ENCODE measurements at regions not wholly inside any gene's neighbourhood (a gene's known extent, or its start where the extent isn't known, plus 50 kb on each side); places are given as distances from the start of the nearest gene placed in this dataset.

DNA sequence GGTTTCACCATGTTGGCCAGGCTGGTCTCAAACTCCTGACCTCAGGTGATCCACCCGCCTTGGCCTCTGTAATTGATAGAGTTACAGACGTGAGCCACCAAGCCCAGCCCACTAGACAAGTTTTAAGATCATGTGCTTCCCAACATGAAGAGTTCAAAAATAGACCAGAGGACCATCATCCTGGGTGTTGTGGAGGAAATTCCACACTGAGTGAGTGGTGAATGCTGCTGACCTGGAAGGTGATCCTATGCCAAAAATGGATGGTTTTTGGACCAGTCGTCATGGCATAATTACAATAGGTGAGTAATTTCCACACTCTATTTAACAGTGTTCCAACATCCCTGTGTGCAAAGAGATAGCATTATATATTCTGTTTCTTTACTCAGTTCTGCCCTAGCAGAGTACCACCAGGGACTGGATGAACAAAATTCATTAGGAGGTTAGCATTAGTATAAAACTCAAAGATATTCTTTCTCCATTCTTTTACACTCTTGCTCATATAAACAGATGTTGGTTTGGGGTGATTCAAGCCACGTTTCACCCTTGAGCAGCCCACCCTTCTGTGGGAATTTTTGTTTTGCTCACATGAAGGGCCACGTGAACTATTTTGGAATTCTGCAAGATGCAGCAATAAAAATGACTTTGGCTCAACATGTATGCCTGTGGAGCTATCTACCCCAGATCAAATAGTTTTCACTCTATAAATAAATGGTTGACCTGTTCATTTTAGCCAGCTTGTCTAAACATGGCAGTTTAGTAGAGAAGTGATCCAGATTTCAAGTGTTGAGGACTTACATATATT lies 206.2 kb upstream of the TCF21 start:
- Histone ChIP-seq H3K4me2 (ENCODE audit: extremely low read depth, insufficient read depth, low read length) (no peak overlapping the region), H3K9ac (ENCODE audit: insufficient read depth, low read length) (no peak overlapping the region), H2AFZ (ENCODE audit: low read length) (no peak overlapping the region), H3K79me2 (ENCODE audit: control insufficient read depth, insufficient read depth, low read length) (no peaks in the 10 kb centered on the region), H4K20me1 (ENCODE audit: control insufficient read depth, extremely low read depth, insufficient read depth, low read length) (no peaks in the 10 kb centered on the region), H3K27me3 (ENCODE audit: control insufficient read depth, insufficient read depth, low read length) (no peaks in the 10 kb centered on the region), H3K4me3 (replicated peaks in 1 of 4; ENCODE audit: control extremely low read depth in 1 of 4, insufficient read depth in 1 of 4, low read depth in 3 of 4, low read length in 4 of 4) (no peak overlapping the region), H3K4me1 (ENCODE audit: control insufficient read depth, extremely low read depth, insufficient read depth, low read length) (peaks cover 3% of the 10 kb centered on the region), H3K36me3 (ENCODE audit: control insufficient read depth, insufficient read depth, low read length) (no peaks in the 10 kb centered on the region), H3K27ac (ENCODE audit: insufficient read depth, low read length) (no peak overlapping the region), H3K9me3 (ENCODE audit: control insufficient read depth, insufficient read depth, low read depth, low read length) (no peaks in the 10 kb centered on the region)
- DNase-seq (ENCODE audit: low read depth in 2 of 2), result peak; percentile 29 to 59
- TF ChIP-seq CTCF (conservative IDR thresholded peaks at IDR 0.05 in 1 of 2, IDR thresholded peaks at IDR 0.05 in 1 of 2; ENCODE audit: low read depth in 1 of 2, low read length in 2 of 2) (no peak), EZH2 (IDR thresholded peaks at IDR 0.05; ENCODE audit: low read length, missing control alignments) (no peak)

GRCh38 chr6:133683308-133683580 lies 205.7 kb upstream of the TCF21 start:
- no peak overlapping the region for H3K4me3 ChIP-seq (replicated peaks in 1 of 4; ENCODE audit: control extremely low read depth in 1 of 4, insufficient read depth in 1 of 4, low read depth in 3 of 4, low read length in 4 of 4)
- no peak overlapping the region for H3K9ac ChIP-seq (ENCODE audit: insufficient read depth, low read length)

DNA sequence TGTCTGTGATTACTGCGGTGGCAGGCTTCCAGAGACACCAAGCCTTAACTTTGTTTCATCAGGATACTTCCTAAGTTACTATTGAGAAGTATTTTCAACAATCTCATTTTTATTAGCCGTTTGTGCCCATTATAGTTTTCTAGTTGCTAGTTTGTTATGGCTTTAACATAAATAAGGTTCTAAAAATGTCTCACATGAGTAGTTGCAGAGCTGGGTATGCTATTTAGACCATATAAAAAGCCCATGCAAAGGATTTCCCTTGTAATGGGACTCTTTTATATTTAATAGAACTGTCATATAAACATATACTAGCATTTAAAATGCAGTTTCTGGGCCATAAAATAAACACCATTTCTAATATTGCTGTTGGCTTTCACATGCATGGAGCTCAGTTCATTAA lies 205.3 kb upstream of the TCF21 start:
- Histone ChIP-seq H3K79me2 (ENCODE audit: control insufficient read depth, insufficient read depth, low read length) (no peaks in the 10 kb centered on the region), H4K20me1 (ENCODE audit: control insufficient read depth, extremely low read depth, insufficient read depth, low read length) (no peaks in the 10 kb centered on the region), H3K9me3 (ENCODE audit: control insufficient read depth, insufficient read depth, low read depth, low read length) (no peaks in the 10 kb centered on the region), H3K4me2 (ENCODE audit: extremely low read depth, insufficient read depth, low read length) (no peak overlapping the region), H3K4me3 (replicated peaks in 1 of 4; ENCODE audit: control extremely low read depth in 1 of 4, insufficient read depth in 1 of 4, low read depth in 3 of 4, low read length in 4 of 4) (no peak overlapping the region), H3K4me1 (ENCODE audit: control insufficient read depth, extremely low read depth, insufficient read depth, low read length) (peaks cover 3% of the 10 kb centered on the region), H2AFZ (ENCODE audit: low read length) (no peak overlapping the region), H3K27ac (ENCODE audit: insufficient read depth, low read length) (no peak overlapping the region), H3K36me3 (ENCODE audit: control insufficient read depth, insufficient read depth, low read length) (no peaks in the 10 kb centered on the region), H3K9ac (ENCODE audit: insufficient read depth, low read length) (no peak overlapping the region), H3K27me3 (ENCODE audit: control insufficient read depth, insufficient read depth, low read length) (no peaks in the 10 kb centered on the region)
- no peak for TF ChIP-seq EZH2 (IDR thresholded peaks at IDR 0.05; ENCODE audit: low read length, missing control alignments)
- TF ChIP-seq CTCF (conservative IDR thresholded peaks at IDR 0.05 in 1 of 2, IDR thresholded peaks at IDR 0.05 in 1 of 2; ENCODE audit: low read depth in 1 of 2, low read length in 2 of 2), result no peak
- peak in 1 of 2 donors; percentile 1 for DNase-seq (ENCODE audit: low read depth in 2 of 2)

More at GRCh38 chr6:133683308-133683580, 205.7 kb upstream of the TCF21 start:
- no peaks in the 10 kb centered on the region for H4K20me1 ChIP-seq (ENCODE audit: control insufficient read depth, extremely low read depth, insufficient read depth, low read length)
- TF ChIP-seq EZH2 (IDR thresholded peaks at IDR 0.05; ENCODE audit: low read length, missing control alignments) (no peak), CTCF (conservative IDR thresholded peaks at IDR 0.05 in 1 of 2, IDR thresholded peaks at IDR 0.05 in 1 of 2; ENCODE audit: low read depth in 1 of 2, low read length in 2 of 2) (no peak)
- no peaks in the 10 kb centered on the region for H3K9me3 ChIP-seq (ENCODE audit: control insufficient read depth, insufficient read depth, low read depth, low read length)
- no peaks in the 10 kb centered on the region for H3K36me3 ChIP-seq (ENCODE audit: control insufficient read depth, insufficient read depth, low read length)
- no peak overlapping the region for H3K27ac ChIP-seq (ENCODE audit: insufficient read depth, low read length)
- DNase-seq (ENCODE audit: low read depth in 2 of 2), result no peak
- H3K4me1 ChIP-seq (ENCODE audit: control insufficient read depth, extremely low read depth, insufficient read depth, low read length), result peaks cover 3% of the 10 kb centered on the region
- H3K27me3 ChIP-seq (ENCODE audit: control insufficient read depth, insufficient read depth, low read length), result no peaks in the 10 kb centered on the region
- no peak overlapping the region for H3K4me2 ChIP-seq (ENCODE audit: extremely low read depth, insufficient read depth, low read length)
- H3K79me2 ChIP-seq (ENCODE audit: control insufficient read depth, insufficient read depth, low read length), result no peaks in the 10 kb centered on the region
- H2AFZ ChIP-seq (ENCODE audit: low read length), result no peak overlapping the region

Data from fibroblast of lung (primary cell).